Sciatic nerve (tissue), 2 donors: ENCODE measurements at regions not wholly inside any gene's neighbourhood (a gene's known extent, or its start where the extent isn't known, plus 50 kb on each side); places are given as distances from the start of the nearest gene placed in this dataset.

Experiments
- ATAC-seq: fragments of 200-7000 bp; cut with Tn5 transposase; one replicate; pipeline ENCODE4 v1.9.1; 2020; ENCODE audit warnings: mild to moderate bottlenecking, moderate library complexity
- DNase-seq: peaks from one replicate; pipeline ENCODE4 v3.0.0-alpha.2; 2020; ENCODE audit warnings: low spot score
- intact Hi-C: fragments of 100-400 bp; cut with DNase I; formaldehyde crosslinking; loops from one replicate; pipeline ENCODE4 v1.14.2; 2022
- donor health status: DM: no; HTN: no; CAD: no.
- donor health status: DM: no; HTN: no; CAD: no.

DNA sequence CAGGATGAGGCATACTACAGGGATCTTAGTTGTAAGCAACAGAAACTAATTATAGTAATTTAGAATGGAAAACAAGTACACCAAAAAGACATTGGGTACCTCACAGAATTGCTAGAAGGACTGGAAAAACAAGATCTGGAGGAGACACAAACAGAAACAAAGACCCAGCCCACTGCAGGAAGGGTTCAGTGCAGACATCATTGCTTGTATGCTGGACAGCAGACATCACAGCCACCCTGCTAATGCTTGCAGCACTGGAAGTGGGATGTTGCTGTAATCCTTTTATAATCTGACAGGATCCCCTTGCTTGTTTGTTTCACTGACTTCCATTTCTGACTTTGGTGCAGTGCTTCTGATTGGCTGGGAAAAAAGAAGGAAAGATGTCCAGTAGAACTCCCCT is 111.4 kb upstream of the ZNF678 start:
- intact Hi-C loops: no loop called here
- ATAC-seq: no peak

DNA sequence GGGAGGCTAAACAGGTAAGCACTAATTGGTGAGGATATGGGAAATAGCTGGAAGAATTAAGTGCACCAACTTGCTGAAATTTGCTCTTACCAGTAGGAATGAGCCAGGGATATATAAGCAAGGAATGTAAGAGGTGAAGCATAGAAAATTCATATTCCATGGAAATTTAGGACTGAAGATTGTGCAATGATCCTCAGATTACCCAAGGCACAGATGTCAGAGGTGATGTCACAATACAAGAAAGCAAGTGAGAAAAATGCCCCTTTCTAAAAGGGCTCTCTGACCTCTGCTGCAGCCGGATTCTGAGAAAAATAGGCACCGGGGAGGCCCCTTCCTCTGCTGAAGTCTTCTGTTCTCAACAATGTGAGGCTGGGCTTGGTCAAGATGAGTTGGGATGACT is 112.3 kb upstream of the ZNF678 start:
- no peak for DNase-seq
- intact Hi-C loops: no loop called here
- ATAC-seq: no peak

More for the DNA sequence above, 111.4 kb upstream of the ZNF678 start:
- DNase-seq: no peak

DNA sequence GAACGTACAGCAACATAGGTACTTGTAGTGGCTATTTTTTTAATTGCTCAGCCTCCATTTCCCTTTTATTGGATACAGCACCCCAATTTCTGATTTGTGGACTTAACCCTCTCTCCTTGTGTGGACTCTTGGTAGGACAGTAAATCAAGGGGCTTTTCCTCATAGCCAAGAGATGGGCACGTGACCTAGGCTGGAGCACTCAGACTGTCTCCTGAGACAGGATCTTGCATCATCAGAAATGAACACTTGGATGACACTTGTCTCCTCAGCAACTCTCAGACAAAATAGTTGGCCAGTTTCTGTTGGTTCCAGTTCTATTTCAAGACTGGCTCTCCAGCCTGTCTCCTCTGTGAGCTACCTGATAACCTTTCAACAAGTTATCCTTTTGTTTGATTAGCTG is 112.9 kb upstream of the ZNF678 start:
- intact Hi-C loops: no loop called here
- DNase-seq (no peak), ATAC-seq (peak; percentile 61)

DNA sequence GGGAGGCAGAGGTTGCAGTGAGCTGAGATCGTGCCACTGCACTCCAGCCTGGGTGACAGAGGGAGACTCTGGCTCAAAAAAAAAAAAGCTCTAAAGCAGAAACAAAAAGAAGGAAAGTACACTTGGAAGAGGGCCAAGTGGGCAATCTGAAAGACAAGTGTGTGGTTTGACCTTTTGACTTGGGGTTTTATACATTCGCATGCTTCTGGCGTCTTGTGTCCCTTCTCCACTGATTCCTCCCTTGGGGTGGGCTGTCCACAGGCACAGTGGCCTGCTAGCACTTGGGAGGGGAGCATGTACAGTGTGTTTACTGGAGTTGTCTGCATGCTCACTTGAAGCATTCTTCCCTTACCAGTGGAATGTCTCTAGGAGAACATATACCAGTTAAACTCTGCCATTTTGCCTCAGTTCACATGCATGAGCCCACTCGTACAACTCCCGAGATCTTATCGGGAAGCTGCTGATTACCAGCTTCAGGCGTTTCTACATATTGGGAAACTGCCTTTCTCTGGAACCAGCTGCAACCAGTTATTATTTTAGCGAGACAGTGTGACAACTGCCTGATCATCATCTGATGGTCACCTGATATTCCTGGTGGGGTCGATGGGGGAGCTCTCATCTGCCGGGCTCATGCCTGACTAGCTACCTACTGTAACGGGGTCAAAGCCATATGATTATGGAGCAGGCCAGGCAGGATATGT is 113.5 kb upstream of the ZNF678 start:
- DNase-seq (no peak), ATAC-seq (peak; percentile 24)
- intact Hi-C loops: loop anchor here (10.0 kb wide), 1 partner anchor 615 kb away; no protein-coding TSS in a partner anchor

DNA sequence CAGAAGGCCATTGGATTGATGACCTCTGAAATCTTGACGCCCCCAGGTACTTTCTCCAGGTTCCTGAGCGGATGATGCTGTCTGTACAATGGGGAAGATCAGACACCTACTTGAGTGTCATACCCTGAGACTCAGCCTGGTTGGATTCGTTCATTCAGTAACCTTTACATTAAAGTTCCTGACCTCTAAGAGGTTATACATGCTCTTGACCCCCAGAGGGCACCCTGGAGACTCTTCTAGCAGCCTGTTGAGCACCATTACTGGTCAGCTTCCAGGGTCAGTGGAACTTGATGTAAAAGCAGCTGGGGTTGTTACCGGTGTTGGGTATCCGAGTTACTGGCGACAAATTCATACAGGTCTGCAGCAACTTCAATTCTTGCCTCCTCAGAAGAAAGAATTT is 114.3 kb upstream of the ZNF678 start:
- DNase-seq: no peak
- no peak for ATAC-seq
- intact Hi-C loops: loop anchor here (10.0 kb wide), 1 partner anchor 614 kb away; no protein-coding TSS in a partner anchor

DNA sequence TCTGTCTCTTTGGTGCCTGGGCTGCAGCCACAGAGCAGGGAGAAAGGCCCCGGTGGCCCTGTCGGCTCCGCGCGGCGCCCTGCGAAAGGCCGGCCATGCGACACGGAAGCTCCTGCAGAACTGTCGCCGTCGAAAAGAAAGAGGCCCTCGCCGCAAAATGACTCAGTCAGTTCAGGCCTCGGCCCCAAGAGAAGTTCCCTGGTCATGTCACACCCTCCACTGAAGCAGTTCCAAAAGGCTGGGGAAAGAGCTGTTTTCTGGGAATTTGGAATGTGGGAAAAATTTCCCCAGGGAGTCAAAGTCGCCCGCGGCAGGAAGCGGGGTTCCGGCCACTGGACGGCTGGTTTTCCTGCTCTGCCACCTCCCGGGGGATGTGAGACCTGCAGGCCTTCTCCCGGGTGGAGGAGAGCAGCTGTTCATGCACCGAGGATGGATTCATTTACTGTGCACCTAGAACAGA is 115.8 kb upstream of the ZNF678 start:
- intact Hi-C loops: loop anchor here (10.0 kb wide), 1 partner anchor 613 kb away; no protein-coding TSS in a partner anchor
- DNase-seq (no peak), ATAC-seq (no peak)

DNA sequence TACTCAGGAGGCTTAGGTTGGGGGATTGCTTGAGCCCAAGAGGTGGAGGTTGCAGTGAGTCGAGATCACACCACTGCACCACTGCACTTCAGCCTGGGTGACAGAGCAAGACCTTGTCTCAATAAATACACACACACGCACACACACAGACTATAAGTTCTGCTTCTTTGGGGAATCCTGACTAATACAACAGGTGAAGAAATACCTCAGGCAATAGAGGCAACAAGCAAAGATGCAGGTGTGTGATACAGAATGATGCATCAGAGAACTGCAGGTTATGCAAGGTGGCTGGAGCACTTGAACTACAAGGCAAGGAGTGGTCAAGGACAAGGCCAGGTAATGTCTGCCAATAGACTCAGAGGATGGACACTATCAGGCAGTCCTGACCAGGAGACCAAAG is 117.6 kb upstream of the ZNF678 start:
- DNase-seq (no peak), ATAC-seq (no peak)
- intact Hi-C loops: loop anchor here (10.0 kb wide), 1 partner anchor 611 kb away; no protein-coding TSS in a partner anchor

DNA sequence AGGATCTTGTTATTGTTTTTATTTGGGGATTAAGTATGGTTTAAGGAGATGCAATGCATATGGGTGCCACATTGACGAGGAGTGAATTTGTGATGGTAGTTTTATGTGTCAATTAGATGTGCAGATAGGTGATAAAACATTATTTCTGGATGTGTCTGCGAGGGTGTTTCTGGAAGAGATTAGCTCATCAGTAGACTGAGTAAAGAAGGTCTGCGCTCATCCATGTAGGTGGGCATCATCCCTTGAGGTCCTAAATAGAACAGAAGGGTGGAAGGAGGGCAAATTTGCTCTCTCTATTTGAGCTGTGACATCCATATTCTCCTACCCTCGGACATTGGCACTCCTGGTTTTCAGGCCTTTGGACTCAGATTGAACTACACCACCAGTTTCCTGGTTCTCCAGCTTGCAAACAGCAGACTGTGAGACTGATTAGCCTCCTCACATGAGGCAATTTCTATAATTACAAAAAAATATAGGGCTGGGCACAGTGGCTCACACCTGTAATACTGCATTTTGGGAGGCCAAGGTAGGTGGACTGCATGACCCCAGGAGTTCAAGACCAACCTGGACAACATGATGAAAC is 118.2 kb upstream of the ZNF678 start:
- ATAC-seq (no peak), DNase-seq (no peak)
- intact Hi-C loops: loop anchor here (10.0 kb wide), 1 partner anchor 610 kb away; no protein-coding TSS in a partner anchor

DNA sequence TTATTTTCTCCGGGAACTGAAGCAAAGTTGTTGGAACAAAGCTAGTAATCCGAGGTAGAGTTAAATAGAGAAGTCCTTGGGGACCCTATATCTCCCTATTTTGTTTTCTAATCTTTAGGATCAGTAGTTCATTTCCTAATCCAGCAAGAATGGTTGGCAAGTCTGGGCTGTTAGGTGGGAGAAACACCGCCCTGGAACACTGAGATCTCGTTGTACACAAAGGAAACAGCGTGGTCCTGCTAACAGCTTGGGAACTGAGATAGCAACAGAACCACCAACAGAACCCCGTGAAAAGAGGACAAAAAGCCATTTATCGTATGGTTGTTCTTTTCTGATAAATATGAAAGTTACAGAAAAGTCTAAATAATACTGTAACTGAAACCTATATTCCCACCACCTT is 121.9 kb upstream of the CDC42BPA start:
- DNase-seq (no peak), ATAC-seq (peak; percentile 62)
- intact Hi-C loops: loop anchor here (10.0 kb wide), 1 partner anchor 605 kb away; no protein-coding TSS in a partner anchor

DNA sequence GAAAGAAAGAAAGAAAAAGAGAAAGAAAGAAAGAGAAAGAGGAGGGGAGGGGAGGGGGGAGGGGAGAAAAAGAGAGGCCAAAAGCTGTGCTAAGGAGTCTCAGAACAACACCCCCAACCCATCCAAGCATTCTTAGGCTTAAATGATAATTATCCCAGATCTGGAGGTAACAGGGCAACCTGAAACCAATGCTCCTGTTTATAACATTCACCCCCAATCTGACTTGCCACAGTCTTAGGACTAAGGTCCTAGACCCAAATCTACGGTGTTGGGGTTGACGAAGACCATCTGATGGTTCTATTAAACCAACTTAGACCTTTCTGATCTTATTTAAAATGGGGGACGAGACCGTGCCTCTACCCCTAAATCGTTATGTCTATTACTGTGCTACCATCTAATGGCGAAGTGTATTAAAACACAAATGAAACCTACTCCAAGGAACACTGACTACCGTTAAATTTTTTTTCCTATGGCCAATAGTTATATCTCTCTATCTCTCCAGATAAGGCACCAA is 119.3 kb upstream of the CDC42BPA start:
- DNase-seq (no peak), ATAC-seq (peak; percentile 85)
- intact Hi-C loops: loop anchor here (10.0 kb wide), 1 partner anchor 803 kb away; no protein-coding TSS in a partner anchor

DNA sequence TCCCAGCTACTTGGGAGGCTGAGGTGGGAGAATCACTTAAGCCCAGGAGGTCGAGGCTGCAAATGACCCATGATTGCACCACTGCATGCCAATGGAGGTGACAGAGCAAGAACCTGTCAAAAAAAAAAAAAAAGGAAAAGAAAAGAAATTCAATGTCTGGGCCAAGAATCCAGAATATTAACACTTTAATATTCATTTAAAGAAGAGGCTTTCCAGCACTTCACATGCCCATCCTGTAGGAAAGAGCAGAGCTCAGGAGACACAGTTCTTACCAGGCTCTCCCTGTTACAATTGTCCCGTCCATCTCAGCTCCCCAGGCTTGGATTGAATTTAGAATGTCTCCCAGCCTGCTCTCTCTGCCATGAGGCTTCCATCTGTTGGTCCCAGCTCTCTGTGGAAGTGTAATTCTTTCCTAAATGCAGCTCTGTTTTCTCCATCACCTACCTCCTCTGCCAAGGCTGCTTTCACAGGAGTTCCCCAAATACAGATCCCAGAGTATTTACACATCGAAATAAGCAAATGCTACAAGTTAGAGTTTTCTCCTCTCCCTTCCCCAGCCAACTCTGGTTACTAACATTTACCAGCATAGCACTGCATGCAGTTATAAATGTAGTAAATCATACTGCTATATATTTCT is 116.6 kb upstream of the CDC42BPA start:
- DNase-seq (no peak), ATAC-seq (no peak)
- intact Hi-C loops: loop anchor here (10.0 kb wide), 1 partner anchor 800 kb away; no protein-coding TSS in a partner anchor

DNA sequence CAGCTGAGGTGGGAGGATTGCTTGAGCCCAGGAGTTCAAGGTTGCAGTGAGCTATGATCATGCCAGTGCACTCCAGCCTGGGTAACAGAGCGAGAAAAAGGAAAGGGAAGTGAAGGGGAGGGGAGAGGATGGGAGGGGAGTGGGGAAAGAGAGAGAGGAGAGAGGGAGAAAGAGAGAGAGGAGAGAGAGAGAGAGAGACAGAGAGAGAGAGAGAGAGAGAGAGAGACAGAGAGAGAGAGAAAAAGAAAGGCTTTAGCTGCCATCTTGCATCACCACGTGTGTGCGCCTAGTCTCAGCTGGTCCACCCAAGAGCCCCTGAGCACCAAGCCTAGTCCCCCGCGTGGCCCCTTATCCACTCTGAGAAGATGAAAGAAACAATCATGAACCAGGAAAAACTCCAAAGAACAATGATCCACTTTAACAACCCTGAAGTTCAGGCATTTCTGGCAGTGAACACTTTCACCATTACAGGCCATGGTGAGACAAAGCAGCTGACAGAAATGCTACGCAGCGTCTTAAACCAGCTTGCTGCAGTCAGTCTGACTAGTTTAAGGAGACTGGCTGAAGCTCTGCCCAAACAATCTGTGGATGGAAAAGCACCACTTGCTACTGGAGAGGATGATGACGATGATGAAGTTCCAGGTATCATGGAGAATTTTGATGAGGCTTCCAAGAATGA is 115.5 kb upstream of the CDC42BPA start:
- no peak for ATAC-seq
- intact Hi-C loops: loop anchor here (10.0 kb wide), 1 partner anchor 799 kb away; no protein-coding TSS in a partner anchor
- DNase-seq: no peak

DNA sequence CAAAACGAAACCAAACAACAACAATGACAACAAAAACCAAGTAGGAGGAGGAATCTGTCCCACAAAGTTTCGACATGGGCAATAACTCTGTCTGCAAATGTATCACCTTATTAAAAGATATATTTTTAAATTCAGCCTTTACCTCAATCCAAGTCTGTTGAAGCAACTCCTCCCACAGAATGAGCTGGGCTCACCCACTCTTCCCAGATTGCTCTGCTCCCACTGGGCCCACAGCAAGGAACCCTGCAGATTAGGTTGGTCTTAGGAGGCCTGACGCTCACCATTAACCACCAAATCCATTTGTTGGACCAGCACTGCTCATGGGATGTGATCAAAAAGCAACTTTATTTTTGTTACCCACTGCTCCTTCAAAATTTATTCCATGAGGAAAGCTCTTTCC is 114.7 kb upstream of the CDC42BPA start:
- intact Hi-C loops: loop anchor here (10.0 kb wide), 1 partner anchor 798 kb away; no protein-coding TSS in a partner anchor
- no peak for DNase-seq
- ATAC-seq: no peak

DNA sequence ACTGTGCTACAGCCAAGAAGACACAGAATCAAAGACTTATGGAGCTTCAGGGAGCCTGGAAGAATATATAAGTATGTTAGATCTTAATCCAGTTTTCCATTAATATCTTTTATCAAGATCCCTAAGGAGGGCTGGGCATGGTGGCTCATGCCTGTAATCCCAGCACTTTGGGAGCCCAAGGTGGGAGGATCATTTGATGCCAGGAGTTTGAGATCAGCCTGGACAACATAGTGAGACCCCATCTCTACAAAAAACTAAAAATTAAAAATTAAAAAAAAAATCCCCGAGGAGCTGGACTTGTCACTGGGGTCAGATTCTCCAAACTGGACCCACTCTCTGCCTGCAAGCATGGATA is 113.9 kb upstream of the CDC42BPA start:
- intact Hi-C loops: loop anchor here (10.0 kb wide), 1 partner anchor 797 kb away; no protein-coding TSS in a partner anchor
- no peak for ATAC-seq
- DNase-seq: no peak

DNA sequence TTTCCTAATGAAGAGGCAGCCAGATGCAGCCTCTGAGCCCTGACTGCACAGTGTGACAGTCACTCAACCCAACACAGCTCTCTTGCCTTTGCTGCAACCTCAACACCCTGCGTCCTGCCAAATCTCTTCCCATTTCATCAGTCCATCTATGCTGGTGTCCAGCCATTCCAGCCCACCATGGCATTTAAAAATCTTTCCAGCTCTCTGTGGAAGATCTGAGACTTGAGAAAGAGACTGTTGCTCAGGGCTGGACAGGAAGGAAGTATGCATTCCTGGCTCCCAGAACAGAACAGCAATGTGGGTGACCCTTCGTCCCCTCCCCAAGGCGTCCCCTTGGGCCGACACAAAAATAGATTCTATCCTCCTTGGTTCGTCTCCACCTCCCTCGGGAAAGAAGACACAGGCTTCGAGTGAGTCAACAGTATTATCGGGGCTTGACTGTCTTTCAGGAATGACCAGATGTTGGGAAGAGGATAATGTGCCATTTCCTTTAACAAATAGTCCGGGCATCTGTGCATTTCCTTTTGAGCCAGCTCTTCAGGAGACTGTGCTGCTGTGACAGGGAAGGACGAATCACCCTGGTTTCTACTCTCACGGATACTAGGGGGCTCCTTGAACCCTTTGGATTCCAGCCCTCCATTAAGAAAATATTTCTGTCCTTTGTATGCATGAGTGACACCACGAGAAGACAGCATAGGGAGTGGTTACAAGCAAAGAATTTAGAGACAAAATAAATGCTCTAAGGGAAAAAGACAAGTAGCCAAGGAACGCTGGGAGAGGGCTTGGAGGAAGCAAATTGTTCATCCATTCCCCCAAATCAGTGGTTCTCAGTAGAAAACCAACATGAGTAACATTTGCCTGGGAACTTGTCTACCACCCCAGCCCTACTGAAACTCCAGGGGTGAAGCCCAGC is 111.4 kb upstream of the CDC42BPA start:
- no peak for DNase-seq
- ATAC-seq: peak; percentile 39
- intact Hi-C loops: loop anchor here (10.0 kb wide), 1 partner anchor 795 kb away; no protein-coding TSS in a partner anchor

DNA sequence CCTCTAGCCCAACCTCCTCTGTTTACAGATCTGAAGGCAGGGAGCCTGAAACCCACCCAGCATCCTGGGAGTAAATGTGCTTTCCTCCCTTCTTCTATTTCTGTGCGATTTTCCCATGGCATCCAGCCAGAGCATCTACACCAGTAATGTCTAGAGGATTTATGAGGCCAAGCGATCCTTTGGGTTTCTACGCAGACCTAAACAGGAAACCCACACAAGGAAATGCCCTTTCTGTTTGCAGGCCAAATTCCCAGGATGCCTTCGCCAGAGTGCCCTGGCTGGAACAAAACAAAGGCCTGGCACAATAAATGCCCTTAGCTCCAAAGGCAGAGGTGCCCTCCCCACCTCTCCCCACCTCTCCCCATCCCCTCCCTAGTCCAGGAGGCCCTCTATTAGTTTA is 110.5 kb upstream of the CDC42BPA start:
- intact Hi-C loops: no loop called here
- DNase-seq: no peak
- no peak for ATAC-seq

DNA sequence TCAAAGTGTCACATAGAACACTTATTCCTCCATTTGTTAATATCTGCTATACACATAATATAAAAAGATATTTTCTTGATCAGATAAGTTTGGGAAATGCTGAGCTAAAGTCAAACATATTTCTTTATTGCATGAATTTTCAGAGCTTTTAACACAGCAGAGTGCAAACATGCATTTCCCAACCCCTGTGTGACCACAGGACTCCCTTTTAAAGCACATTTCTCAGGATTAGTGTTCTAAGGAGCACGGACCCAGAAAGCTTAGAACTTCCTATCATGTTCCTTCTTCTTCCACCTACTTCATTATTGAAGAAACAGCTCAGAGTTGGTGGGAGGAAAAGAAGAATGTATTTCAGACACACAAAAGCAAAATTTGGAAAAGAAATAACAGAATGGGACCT is 109.1 kb upstream of the CDC42BPA start:
- ATAC-seq: no peak
- intact Hi-C loops: no loop called here
- DNase-seq: no peak

DNA sequence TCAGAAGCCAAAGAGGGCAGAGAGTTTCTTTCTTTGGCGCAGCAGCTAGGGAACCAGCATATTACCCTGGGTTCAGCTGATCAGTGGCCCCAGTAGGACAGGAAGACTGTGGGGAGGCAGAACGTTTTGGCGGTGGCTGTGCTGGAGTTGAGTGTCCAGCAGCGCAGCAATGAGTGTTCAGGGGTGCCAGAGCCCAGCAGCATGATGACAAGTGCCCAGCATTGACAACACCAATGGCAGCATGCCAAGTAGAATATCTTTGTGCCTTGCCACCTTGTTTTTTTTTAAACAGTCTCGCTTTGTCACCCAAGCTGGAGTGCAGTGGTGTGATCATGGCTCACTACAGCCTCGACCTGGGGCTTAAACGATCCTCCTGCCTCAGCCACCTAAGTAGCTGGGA is 106.7 kb upstream of the CDC42BPA start:
- intact Hi-C loops: no loop called here
- no peak for ATAC-seq
- DNase-seq: no peak
